ENCODE measurements at regions not wholly inside any gene's neighbourhood (a gene's known extent, or its start where the extent isn't known, plus 50 kb on each side); places are given as distances from the start of the nearest gene placed in this dataset.

- ATAC-seq, result no peak
- intact Hi-C loops (cut with DNase I), result no loop called here
Observed at GRCh38 chr2:20540587-20541293, 93.9 kb downstream of the RHOB start.

GRCh38 chr2:20541294-20541640, 94.4 kb downstream of the RHOB start:
- Histone ChIP-seq H3K9me3 (no peaks in the 10 kb centered on the region), H3K27me3 (no peaks in the 10 kb centered on the region), H3K4me1 (no peaks in the 10 kb centered on the region), H3K27ac (no peak overlapping the region), H3K4me3 (no peak overlapping the region), H3K36me3 (no peaks in the 10 kb centered on the region)
- intact Hi-C loops (cut with DNase I), result no loop called here
- DNase-seq (peak in 1 of 4 donors; percentile 26), ATAC-seq (no peak)
- no peak for TF ChIP-seq CTCF (IDR thresholded peaks at IDR 0.05)

More at GRCh38 chr2:20540587-20541293, 93.9 kb downstream of the RHOB start:
- no peak for TF ChIP-seq CTCF (IDR thresholded peaks at IDR 0.05)
- no peaks in the 10 kb centered on the region for H3K4me1 ChIP-seq
- no peak overlapping the region for H3K4me3 ChIP-seq
- no peaks in the 10 kb centered on the region for H3K27me3 ChIP-seq
- no peak overlapping the region for H3K27ac ChIP-seq
- H3K9me3 ChIP-seq, result no peaks in the 10 kb centered on the region
- H3K36me3 ChIP-seq, result no peaks in the 10 kb centered on the region
- DNase-seq, result peak in 1 of 4 donors; percentile 23

DNA sequence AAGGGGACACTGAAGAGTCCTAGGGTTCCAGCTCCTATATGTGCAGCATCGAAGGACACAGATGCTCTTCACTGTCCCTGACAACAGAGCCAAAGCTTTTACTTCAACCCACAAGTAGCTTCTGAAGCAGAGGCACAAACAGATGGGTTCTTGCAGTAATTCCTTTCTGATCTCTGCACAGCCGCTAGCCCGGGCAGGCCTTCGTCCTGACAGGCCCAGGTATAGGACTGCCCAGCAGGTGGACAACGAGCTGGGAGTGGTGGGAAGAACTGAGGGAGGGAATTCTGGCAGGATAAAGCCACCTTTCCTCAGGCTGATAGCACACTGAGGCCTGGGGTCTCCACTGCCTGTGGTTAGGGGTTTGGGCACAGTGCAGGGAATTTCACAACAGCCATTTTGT, 94.8 kb downstream of the RHOB start:
- H3K9me3 ChIP-seq, result no peaks in the 10 kb centered on the region
- no peak overlapping the region for H3K27ac ChIP-seq
- TF ChIP-seq CTCF (IDR thresholded peaks at IDR 0.05), result no peak
- intact Hi-C loops (cut with DNase I), result no loop called here
- no peaks in the 10 kb centered on the region for H3K27me3 ChIP-seq
- ATAC-seq (no peak), DNase-seq (peak in 1 of 4 donors; percentile 35)
- H3K4me1 ChIP-seq, result no peaks in the 10 kb centered on the region
- no peak overlapping the region for H3K4me3 ChIP-seq
- H3K36me3 ChIP-seq, result no peaks in the 10 kb centered on the region

DNA sequence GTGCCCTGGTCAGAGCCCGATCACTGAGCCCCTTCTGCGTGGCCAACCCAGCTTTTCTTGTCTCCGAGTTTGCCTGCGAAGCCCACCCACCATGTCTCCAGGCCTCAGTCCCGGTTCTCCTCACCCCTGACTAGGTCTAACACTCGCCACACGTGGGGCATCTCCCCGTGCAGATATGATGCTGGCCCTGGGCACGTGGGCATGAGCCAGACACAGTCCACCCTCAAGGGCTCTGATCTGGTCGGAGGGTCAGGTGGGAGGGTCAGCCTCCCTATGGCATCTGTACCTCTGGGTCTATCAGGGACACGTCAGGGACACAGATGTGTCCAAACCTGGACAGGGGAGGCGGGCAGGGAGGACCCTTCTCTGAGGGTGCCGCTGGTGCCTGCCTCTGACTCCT, 95.4 kb downstream of the RHOB start:
- H3K27ac ChIP-seq, result no peak overlapping the region
- peak in 1 of 4 donors; percentile 49 for DNase-seq
- intact Hi-C loops (cut with DNase I), result no loop called here
- H3K4me3 ChIP-seq, result no peak overlapping the region
- no peak for ATAC-seq
- TF ChIP-seq CTCF (IDR thresholded peaks at IDR 0.05), result no peak
- no peaks in the 10 kb centered on the region for H3K36me3 ChIP-seq
- H3K4me1 ChIP-seq, result no peaks in the 10 kb centered on the region
- H3K9me3 ChIP-seq, result no peaks in the 10 kb centered on the region
- H3K27me3 ChIP-seq, result no peaks in the 10 kb centered on the region

DNA sequence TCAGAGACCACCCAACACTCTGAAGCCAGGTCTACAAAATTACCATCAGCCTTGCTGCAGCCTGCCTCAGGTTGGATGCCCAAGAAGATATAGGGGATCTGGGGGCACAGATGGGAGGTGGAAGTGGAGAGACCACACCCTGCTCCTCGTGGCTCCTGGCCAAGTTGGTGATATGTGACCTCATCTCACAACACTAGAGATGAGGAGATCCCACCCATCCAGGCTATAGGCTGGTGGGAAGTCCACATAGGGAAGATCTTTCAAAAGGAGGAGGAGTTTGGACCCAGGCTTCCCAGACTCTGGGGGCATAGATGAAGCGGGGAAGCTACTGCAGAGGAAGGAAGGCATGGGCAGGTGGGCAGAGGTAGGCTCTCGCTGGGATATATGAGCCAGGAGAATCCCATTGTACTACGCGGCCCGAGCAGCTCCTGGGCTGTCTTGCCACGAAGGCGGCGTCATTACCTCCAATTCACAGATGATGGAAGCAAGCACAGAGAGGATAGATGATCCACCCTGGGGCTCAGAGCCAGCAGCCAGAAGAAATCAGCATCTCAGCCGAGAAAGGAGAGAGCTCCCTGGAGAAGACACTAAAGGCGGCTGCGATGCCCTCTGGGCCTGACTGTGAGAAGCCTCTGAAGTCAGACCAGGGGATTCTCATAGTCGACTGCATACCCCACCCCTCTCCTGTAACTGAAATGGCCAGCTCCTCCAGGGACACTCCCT, 96.0 kb downstream of the RHOB start:
- intact Hi-C loops (cut with DNase I), result no loop called here
- ATAC-seq, result no peak
- no peak for TF ChIP-seq CTCF (IDR thresholded peaks at IDR 0.05)

More for the DNA sequence above, 96.0 kb downstream of the RHOB start:
- DNase-seq, result peak in 1 of 4 donors; percentile 26
- Histone ChIP-seq H3K27ac (no peak overlapping the region), H3K4me1 (no peaks in the 10 kb centered on the region), H3K27me3 (no peaks in the 10 kb centered on the region), H3K4me3 (no peak overlapping the region), H3K9me3 (no peaks in the 10 kb centered on the region), H3K36me3 (no peaks in the 10 kb centered on the region)
